ENCODE measurements at regions not wholly inside any gene's neighbourhood (a gene's known extent, or its start where the extent isn't known, plus 50 kb on each side); places are given as distances from the start of the nearest gene placed in this dataset.

- TF ChIP-seq, protein P1, sequence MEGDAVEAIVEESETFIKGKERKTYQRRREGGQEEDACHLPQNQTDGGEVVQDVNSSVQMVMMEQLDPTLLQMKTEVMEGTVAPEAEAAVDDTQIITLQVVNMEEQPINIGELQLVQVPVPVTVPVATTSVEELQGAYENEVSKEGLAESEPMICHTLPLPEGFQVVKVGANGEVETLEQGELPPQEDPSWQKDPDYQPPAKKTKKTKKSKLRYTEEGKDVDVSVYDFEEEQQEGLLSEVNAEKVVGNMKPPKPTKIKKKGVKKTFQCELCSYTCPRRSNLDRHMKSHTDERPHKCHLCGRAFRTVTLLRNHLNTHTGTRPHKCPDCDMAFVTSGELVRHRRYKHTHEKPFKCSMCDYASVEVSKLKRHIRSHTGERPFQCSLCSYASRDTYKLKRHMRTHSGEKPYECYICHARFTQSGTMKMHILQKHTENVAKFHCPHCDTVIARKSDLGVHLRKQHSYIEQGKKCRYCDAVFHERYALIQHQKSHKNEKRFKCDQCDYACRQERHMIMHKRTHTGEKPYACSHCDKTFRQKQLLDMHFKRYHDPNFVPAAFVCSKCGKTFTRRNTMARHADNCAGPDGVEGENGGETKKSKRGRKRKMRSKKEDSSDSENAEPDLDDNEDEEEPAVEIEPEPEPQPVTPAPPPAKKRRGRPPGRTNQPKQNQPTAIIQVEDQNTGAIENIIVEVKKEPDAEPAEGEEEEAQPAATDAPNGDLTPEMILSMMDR (IDR thresholded peaks at IDR 0.05), result no peak
- TF ChIP-seq POLR2A (IDR thresholded peaks at IDR 0.05), result no peak
- intact Hi-C loops (cut with DNase I), result no loop called here
- 11 to 36% methylated on average over 4 of the region's 4 CpGs for WGBS, 2 donors
- H3K4me1 ChIP-seq, result no peaks in the 10 kb centered on the region
- no peak overlapping the region for H3K4me3 ChIP-seq
- no peaks in the 10 kb centered on the region for H3K9me3 ChIP-seq
- H3K27me3 ChIP-seq, result peaks cover 0 to 6% (median 0%) of the 10 kb centered on the region in 4 donors
- H3K36me3 ChIP-seq, result no peaks in the 10 kb centered on the region
- no peak for DNase-seq
- no peak overlapping the region for H3K27ac ChIP-seq
These were observed 113.3 kb upstream of the CAND1 start for GRCh38 chr12:67155863-67156262.

DNA sequence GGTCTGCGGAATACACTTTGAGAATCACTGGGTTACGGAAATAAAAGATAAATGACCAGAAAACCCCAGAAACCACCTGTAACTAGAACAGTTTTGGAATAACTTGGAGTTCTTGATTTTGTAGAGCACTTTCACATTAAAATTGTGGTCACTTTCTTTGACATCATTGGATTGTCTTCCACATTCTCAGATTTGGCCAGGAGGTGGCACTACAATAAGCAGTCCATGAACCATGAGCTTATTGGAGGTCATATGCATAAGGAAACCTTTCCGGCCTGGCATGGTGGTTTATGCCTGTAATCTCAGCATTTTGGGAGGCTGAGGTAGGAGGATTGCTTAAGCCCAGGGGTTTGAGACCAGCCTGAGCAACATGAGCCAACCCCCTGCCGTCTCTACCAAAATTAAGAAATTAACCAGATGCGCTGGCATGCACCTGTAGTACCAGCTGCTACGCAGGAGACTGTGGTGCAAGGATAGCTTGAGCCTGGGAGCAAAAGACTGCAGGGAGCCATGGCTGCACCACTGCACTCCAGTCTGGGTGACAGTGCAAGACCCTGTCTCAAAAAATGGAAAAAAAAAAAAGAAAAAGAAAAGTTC, 107.7 kb upstream of the CAND1 start:
- DNase-seq, result no peak
- Histone ChIP-seq H3K36me3 (no peaks in the 10 kb centered on the region), H3K27me3 (peaks cover 0 to 6% (median 0%) of the 10 kb centered on the region in 4 donors), H3K4me1 (no peaks in the 10 kb centered on the region), H3K4me3 (no peak overlapping the region), H3K27ac (no peak overlapping the region), H3K9me3 (no peaks in the 10 kb centered on the region)
- TF ChIP-seq, protein P1 (IDR thresholded peaks at IDR 0.05), result peak in 5 of 6 experiments; percentile 9 to 60 (median 39)
- no peak for TF ChIP-seq POLR2A (IDR thresholded peaks at IDR 0.05)
- intact Hi-C loops (cut with DNase I), result no loop called here
- 80 to 83% methylated on average over 5 of the region's 6 CpGs for WGBS, 2 donors

DNA sequence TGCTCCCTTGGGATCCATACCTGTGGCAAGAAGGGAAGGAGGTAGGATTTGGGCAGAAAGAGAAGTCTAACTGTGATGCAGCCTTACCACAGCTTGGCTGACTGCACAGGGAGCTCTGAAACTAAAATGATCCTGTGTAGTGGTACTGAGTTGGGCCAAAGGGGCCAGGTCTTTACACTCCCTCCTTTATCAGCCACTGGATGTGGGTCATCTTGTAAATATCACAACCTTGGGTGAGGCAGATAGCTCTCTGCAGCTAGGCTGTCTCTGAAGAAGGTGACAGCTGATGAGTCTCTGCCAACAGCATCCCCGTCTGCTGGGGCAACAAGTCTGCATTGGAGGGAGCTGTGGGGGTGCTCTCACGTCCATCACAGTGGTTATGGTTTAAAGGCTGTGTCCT, 95.9 kb upstream of the CAND1 start:
- Histone ChIP-seq H3K36me3 (no peaks in the 10 kb centered on the region), H3K27me3 (peaks cover 0 to 7% (median 0%) of the 10 kb centered on the region in 4 donors), H3K9me3 (no peaks in the 10 kb centered on the region), H3K4me3 (no peak overlapping the region), H3K27ac (no peak overlapping the region), H3K4me1 (no peaks in the 10 kb centered on the region)
- DNase-seq, result no peak
- 35 to 77% methylated on average over 2 of the region's 2 CpGs for WGBS, 2 donors
- no peak for TF ChIP-seq POLR2A (IDR thresholded peaks at IDR 0.05)
- TF ChIP-seq, protein P1 (IDR thresholded peaks at IDR 0.05), result no peak
- intact Hi-C loops (cut with DNase I), result no loop called here

GRCh38 chr12:67182551-67182950, 86.6 kb upstream of the CAND1 start:
- TF ChIP-seq POLR2A (IDR thresholded peaks at IDR 0.05), result no peak
- TF ChIP-seq, protein P1 (IDR thresholded peaks at IDR 0.05), result no peak
- no peak for DNase-seq
- intact Hi-C loops (cut with DNase I), result no loop called here
- Histone ChIP-seq H3K4me3 (no peak overlapping the region), H3K27ac (no peak overlapping the region), H3K9me3 (no peaks in the 10 kb centered on the region), H3K27me3 (peaks cover 0 to 19% (median 0%) of the 10 kb centered on the region in 4 donors), H3K36me3 (no peaks in the 10 kb centered on the region), H3K4me1 (no peaks in the 10 kb centered on the region)
- 78 to 79% methylated on average over 2 of the region's 2 CpGs for WGBS, 2 donors

- Histone ChIP-seq H3K4me1 (no peaks in the 10 kb centered on the region), H3K27me3 (peaks cover 0 to 3% (median 0%) of the 10 kb centered on the region in 4 donors), H3K9me3 (no peaks in the 10 kb centered on the region), H3K4me3 (no peak overlapping the region), H3K36me3 (no peaks in the 10 kb centered on the region), H3K27ac (no peak overlapping the region)
- DNase-seq, result no peak
- intact Hi-C loops (cut with DNase I), result no loop called here
- TF ChIP-seq POLR2A (IDR thresholded peaks at IDR 0.05), result no peak
- TF ChIP-seq, protein P1 (IDR thresholded peaks at IDR 0.05), result no peak
These were observed 75.5 kb upstream of the CAND1 start for GRCh38 chr12:67193704-67194103.
